K562 (cell line): ENCODE measurements at regions not wholly inside any gene's neighbourhood (a gene's known extent, or its start where the extent isn't known, plus 50 kb on each side); places are given as distances from the start of the nearest gene placed in this dataset.

Source experiments
- BCOR ChIP-seq: fragments of 450-650 bp; IDR thresholded peaks from 2 replicates; pipeline ENCODE4 v1.6.1; 2016
- ESRRB ChIP-seq: fragments of 250-450 bp; sonication (Bioruptor Pico); IDR thresholded peaks from 2 replicates; pipeline ENCODE4 v1.5.0; 2020; ENCODE audit warnings: mild to moderate bottlenecking, moderate library complexity, borderline replicate concordance
- NELFE ChIP-seq: IDR thresholded peaks from 2 replicates; pipeline ENCODE4 v1.6.1; 2011; ENCODE audit warnings: mild to moderate bottlenecking; ENCODE audit not compliant: insufficient read depth, insufficient read length
- RCOR1 ChIP-seq, 2 experiments: IDR thresholded peaks; 2 replicates each; pipeline ENCODE4 v1.6.1; 2012; ENCODE audit warnings: low read depth in 2 of 2, low read length in 2 of 2, borderline replicate concordance in 1 of 2, improper control_type of control experiment in 1 of 2
- ZNF232 ChIP-seq: sonication (generic); formaldehyde crosslinking; IDR thresholded peaks from 2 replicates; pipeline ENCODE4 v1.8.0; 2022; ENCODE audit warnings: mild to moderate bottlenecking, missing genetic modification reagents
- ZNF609 ChIP-seq: sonication (generic); formaldehyde crosslinking; IDR thresholded peaks from 2 replicates; pipeline ENCODE4 v1.8.1; 2023; ENCODE audit warnings: missing genetic modification reagents, mild to moderate bottlenecking, borderline replicate concordance

GRCh38 chr11:86183694-86184093 lies 60.9 kb upstream of the EED start (continued):
- TF ChIP-seq ZNF609 (CRISPR knock-in tag) (no peak), BCOR (no peak), ESRRB (no peak), RCOR1 (IDR thresholded peaks at IDR 0.05; ENCODE audit: borderline replicate concordance in 1 of 2, low read depth in 2 of 2, low read length in 2 of 2) (peak in 1 of 2 experiments; percentile 63; a peak in 1 of 4 replicates), ZNF232 (CRISPR knock-in tag) (no peak), NELFE (no peak)
